ENCODE measurements at regions not wholly inside any gene's neighbourhood (a gene's known extent, or its start where the extent isn't known, plus 50 kb on each side); places are given as distances from the start of the nearest gene placed in this dataset.

- TF ChIP-seq CTCF (IDR thresholded peaks at IDR 0.05) (no peak), POLR2A (IDR thresholded peaks at IDR 0.05) (no peak)
These were observed 217.8 kb upstream of the EGLN3 start for GRCh38 chr14:34168656-34169055.

All from heart left ventricle (tissue), 13 donors.